ENCODE measurements at regions not wholly inside any gene's neighbourhood (a gene's known extent, or its start where the extent isn't known, plus 50 kb on each side); places are given as distances from the start of the nearest gene placed in this dataset.

DNA sequence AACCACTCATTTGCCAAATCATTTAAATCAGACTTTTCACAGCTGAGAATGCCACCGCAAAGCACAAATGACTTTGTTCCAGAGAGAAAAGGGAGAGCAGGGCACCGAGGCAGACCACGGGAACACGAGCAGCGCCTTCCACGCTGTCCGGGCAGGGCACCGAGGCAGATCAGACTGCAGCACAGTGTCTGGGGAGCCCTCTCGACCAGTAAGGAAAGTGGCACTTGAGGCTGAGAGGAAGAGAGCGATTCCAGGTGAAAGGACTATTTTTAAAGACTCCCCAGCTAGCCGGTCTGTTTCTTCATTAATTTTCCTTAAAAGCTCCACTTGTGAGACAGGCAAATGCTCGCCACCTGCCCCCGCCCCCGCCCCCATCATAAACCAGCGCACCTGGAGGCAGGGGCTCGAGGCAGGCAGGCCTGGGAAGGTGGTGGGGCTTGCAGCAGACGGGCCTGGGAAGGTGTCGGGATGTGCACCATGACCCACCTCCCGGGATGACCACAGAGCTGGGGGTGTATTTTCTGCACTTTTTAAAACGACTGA lies 80.9 kb upstream of the CTDP1 start:
- peak overlapping the region; percentile 47 for H3K27ac Mint-ChIP-seq (ENCODE audit: unreplicated experiment)
- FAIRE-seq (no peak), DNase-seq (ENCODE audit: low read depth) (no peak)
- Histone ChIP-seq H3K4me3 (ENCODE audit: insufficient read depth, low read depth, low read length) (no peak overlapping the region), H3K4me2 (ENCODE audit: low read length) (no peak overlapping the region), H3K9ac (ENCODE audit: low read length) (peak overlapping the region; percentile 26), H3K4me1 (ENCODE audit: insufficient read depth, low read length) (peaks cover 7% of the 10 kb centered on the region), H3K27me3 (ENCODE audit: insufficient read depth, low read length) (peaks cover 28% of the 10 kb centered on the region), H2AFZ (ENCODE audit: low read depth, low read length) (no peak overlapping the region), H3K9me3 (ENCODE audit: insufficient read depth, low read depth, low read length) (no peaks in the 10 kb centered on the region), H4K20me1 (ENCODE audit: insufficient read depth, low read length) (no peaks in the 10 kb centered on the region), H3K79me2 (ENCODE audit: insufficient read depth, low read length) (no peaks in the 10 kb centered on the region), H3K36me3 (ENCODE audit: insufficient read depth, low read length) (no peaks in the 10 kb centered on the region), H3K27ac (ENCODE audit: low read depth, low read length) (no peak overlapping the region)
- H3K9me3 Mint-ChIP-seq (ENCODE audit: unreplicated experiment): peaks cover 4% of the 10 kb centered on the region
- H3K4me1 Mint-ChIP-seq (ENCODE audit: low read depth, unreplicated experiment): peaks cover 3% of the 10 kb centered on the region
- H3K4me3 Mint-ChIP-seq (ENCODE audit: unreplicated experiment): no peak overlapping the region
- peaks cover 21% of the 10 kb centered on the region for H3K27me3 Mint-ChIP-seq (ENCODE audit: low read depth, unreplicated experiment)
- H3K36me3 Mint-ChIP-seq (ENCODE audit: low read depth, unreplicated experiment): no peaks in the 10 kb centered on the region
- TF ChIP-seq, protein P1, sequence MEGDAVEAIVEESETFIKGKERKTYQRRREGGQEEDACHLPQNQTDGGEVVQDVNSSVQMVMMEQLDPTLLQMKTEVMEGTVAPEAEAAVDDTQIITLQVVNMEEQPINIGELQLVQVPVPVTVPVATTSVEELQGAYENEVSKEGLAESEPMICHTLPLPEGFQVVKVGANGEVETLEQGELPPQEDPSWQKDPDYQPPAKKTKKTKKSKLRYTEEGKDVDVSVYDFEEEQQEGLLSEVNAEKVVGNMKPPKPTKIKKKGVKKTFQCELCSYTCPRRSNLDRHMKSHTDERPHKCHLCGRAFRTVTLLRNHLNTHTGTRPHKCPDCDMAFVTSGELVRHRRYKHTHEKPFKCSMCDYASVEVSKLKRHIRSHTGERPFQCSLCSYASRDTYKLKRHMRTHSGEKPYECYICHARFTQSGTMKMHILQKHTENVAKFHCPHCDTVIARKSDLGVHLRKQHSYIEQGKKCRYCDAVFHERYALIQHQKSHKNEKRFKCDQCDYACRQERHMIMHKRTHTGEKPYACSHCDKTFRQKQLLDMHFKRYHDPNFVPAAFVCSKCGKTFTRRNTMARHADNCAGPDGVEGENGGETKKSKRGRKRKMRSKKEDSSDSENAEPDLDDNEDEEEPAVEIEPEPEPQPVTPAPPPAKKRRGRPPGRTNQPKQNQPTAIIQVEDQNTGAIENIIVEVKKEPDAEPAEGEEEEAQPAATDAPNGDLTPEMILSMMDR (IDR thresholded peaks at IDR 0.05; ENCODE audit: insufficient read depth, low read depth, low read length): no peak
- no peak for TF ChIP-seq EZH2 (IDR thresholded peaks at IDR 0.05; ENCODE audit: insufficient read depth, low read length)

DNA sequence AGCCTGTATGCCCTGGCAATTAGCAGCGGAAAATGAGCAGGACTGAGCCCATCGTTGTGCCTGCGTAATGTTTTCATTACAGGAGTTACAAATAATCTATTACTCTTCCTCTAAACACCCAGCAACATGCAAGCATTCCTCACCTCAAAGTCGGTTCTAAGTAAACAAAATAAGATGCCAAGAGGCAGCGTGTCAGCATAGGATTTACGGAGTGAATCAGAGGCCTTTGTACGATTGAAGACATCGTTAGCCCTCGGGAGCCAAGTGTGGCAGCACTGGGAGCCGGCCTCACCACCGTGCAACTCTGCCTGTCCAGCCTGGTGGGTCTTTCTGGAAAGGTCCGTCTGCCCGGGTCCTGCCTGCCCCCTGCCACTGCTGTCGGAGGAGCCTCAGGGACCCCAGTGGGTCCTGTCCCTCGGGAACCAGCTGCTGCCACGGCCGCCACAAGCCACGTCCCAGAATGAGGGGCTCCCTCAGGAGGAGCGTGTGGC lies 80.1 kb upstream of the CTDP1 start:
- no peak overlapping the region for H2AFZ ChIP-seq (ENCODE audit: low read depth, low read length)
- no peak overlapping the region for H3K4me3 ChIP-seq (ENCODE audit: insufficient read depth, low read depth, low read length)
- no peaks in the 10 kb centered on the region for H3K79me2 ChIP-seq (ENCODE audit: insufficient read depth, low read length)
- H3K27me3 ChIP-seq (ENCODE audit: insufficient read depth, low read length): peaks cover 23% of the 10 kb centered on the region
- Mint-ChIP-seq H3K27ac (ENCODE audit: unreplicated experiment) (no peak overlapping the region), H3K27me3 (ENCODE audit: low read depth, unreplicated experiment) (peaks cover 23% of the 10 kb centered on the region), H3K4me3 (ENCODE audit: unreplicated experiment) (no peak overlapping the region), H3K9me3 (ENCODE audit: unreplicated experiment) (peaks cover under 1% of the 10 kb centered on the region), H3K36me3 (ENCODE audit: low read depth, unreplicated experiment) (no peaks in the 10 kb centered on the region), H3K4me1 (ENCODE audit: low read depth, unreplicated experiment) (peaks cover 3% of the 10 kb centered on the region)
- no peaks in the 10 kb centered on the region for H4K20me1 ChIP-seq (ENCODE audit: insufficient read depth, low read length)
- no peaks in the 10 kb centered on the region for H3K36me3 ChIP-seq (ENCODE audit: insufficient read depth, low read length)
- H3K4me1 ChIP-seq (ENCODE audit: insufficient read depth, low read length): peaks cover 7% of the 10 kb centered on the region
- H3K4me2 ChIP-seq (ENCODE audit: low read length): no peak overlapping the region
- no peaks in the 10 kb centered on the region for H3K9me3 ChIP-seq (ENCODE audit: insufficient read depth, low read depth, low read length)
- no peak overlapping the region for H3K27ac ChIP-seq (ENCODE audit: low read depth, low read length)
- FAIRE-seq (no peak), DNase-seq (ENCODE audit: low read depth) (peak; percentile 80)
- TF ChIP-seq, protein P1 (IDR thresholded peaks at IDR 0.05; ENCODE audit: insufficient read depth, low read depth, low read length): no peak
- no peak for TF ChIP-seq EZH2 (IDR thresholded peaks at IDR 0.05; ENCODE audit: insufficient read depth, low read length)
- H3K9ac ChIP-seq (ENCODE audit: low read length): no peak overlapping the region

- Histone ChIP-seq H2AFZ (ENCODE audit: low read depth, low read length) (no peak overlapping the region), H3K79me2 (ENCODE audit: insufficient read depth, low read length) (no peaks in the 10 kb centered on the region), H3K4me3 (ENCODE audit: insufficient read depth, low read depth, low read length) (no peak overlapping the region), H3K27me3 (ENCODE audit: insufficient read depth, low read length) (peaks cover 20% of the 10 kb centered on the region), H3K4me2 (ENCODE audit: low read length) (no peak overlapping the region), H3K4me1 (ENCODE audit: insufficient read depth, low read length) (peaks cover 7% of the 10 kb centered on the region), H3K27ac (ENCODE audit: low read depth, low read length) (no peak overlapping the region), H3K9ac (ENCODE audit: low read length) (no peak overlapping the region), H3K9me3 (ENCODE audit: insufficient read depth, low read depth, low read length) (no peaks in the 10 kb centered on the region), H4K20me1 (ENCODE audit: insufficient read depth, low read length) (no peaks in the 10 kb centered on the region), H3K36me3 (ENCODE audit: insufficient read depth, low read length) (no peaks in the 10 kb centered on the region)
- H3K4me3 Mint-ChIP-seq (ENCODE audit: unreplicated experiment): no peak overlapping the region
- no peaks in the 10 kb centered on the region for H3K36me3 Mint-ChIP-seq (ENCODE audit: low read depth, unreplicated experiment)
- no peak overlapping the region for H3K27ac Mint-ChIP-seq (ENCODE audit: unreplicated experiment)
- FAIRE-seq (no peak), DNase-seq (ENCODE audit: low read depth) (no peak)
- no peak for TF ChIP-seq EZH2 (IDR thresholded peaks at IDR 0.05; ENCODE audit: insufficient read depth, low read length)
- TF ChIP-seq, protein P1 (IDR thresholded peaks at IDR 0.05; ENCODE audit: insufficient read depth, low read depth, low read length): no peak
- H3K4me1 Mint-ChIP-seq (ENCODE audit: low read depth, unreplicated experiment): peaks cover 3% of the 10 kb centered on the region
- H3K27me3 Mint-ChIP-seq (ENCODE audit: low read depth, unreplicated experiment): peaks cover 20% of the 10 kb centered on the region
- H3K9me3 Mint-ChIP-seq (ENCODE audit: unreplicated experiment): no peaks in the 10 kb centered on the region
Observed at GRCh38 chr18:79600141-79600540, 79.5 kb upstream of the CTDP1 start.

Measured in astrocyte (in vitro differentiated cells and primary cell).